HG03378 (cell line): ENCODE measurements at regions not wholly inside any gene's neighbourhood (a gene's known extent, or its start where the extent isn't known, plus 50 kb on each side); places are given as distances from the start of the nearest gene placed in this dataset.

ENCODE experiments used
- ATAC-seq: cut with Tn5 transposase; IDR thresholded peaks from one replicate; pipeline ENCODE4 v1.9.1; 2021; ENCODE audit warnings: mild to moderate bottlenecking, moderate library complexity; ENCODE audit not compliant: unreplicated experiment

- ATAC-seq, result no peak
Measured at GRCh38 chr2:188193230-188193629, 98.4 kb upstream of the GULP1 start.

DNA sequence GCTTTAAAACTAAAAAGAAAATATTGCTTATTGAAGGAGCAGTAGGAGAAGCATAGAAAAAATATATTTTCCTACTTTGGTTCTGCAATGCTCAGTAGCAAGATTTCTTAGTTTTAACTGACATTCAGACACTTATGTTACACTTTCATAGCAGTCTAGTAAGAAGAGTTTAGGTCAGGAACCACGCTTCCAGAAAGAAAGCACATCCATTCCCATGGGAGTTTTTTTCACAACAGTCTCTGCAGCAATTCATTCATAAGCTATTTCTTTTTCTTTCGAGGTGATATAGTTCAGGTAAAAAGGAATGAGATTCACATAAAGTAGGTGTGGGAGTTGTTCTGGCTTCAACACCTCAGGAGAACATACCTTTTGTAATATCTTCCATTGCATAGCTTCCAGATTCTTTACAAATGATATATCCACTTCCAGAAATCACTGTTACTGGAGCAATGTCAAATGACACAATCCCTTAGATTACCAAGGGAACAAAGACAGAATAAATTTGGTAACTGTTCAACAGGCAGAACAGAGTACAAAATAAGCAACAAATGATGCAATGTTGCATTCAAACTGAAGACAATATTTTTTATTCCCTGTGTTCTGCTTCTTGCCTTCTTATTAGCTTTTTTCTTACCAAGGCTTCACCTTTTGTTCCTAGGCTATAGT, 95.2 kb upstream of the GULP1 start:
- ATAC-seq, result no peak

DNA sequence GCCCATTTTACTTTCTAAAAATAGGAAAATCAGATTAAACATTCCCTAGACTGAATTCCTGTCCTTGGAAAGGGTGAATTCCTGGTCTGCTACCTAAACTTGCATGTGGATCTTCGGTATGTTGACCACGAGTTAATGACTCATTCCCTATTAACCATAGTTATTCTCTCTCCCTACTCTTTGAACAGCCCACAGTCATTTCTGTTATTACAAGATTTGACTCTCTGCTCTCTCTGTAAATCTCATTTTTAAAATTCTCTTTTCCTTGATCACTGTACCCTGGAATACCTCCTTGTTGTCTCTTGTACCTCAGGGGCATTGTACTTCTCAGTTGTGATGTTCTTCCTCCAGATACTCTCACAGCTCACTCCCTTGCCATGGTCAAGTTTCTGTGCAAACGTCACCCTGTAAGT, 92.0 kb upstream of the GULP1 start:
- ATAC-seq, result no peak

DNA sequence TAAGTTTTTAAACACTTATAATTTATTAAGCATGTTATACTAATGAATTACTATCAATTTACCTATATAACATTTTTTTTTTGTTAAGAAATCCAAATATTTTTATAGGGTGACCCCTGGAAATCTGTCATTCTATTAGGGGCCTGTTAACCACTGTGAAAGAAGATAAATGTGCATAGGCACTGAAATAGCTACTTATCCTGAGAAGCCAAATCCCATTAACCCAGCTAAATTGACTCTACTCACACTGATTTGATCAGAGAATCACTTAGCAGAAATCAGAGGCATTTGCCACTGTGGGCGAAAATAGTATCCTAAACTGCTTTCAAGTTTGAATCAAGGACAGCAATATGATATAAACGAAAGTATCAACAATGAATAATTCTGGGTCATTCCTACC, 90.0 kb upstream of the GULP1 start:
- ATAC-seq, result no peak

- ATAC-seq, result no peak
Measured at GRCh38 chr2:188202777-188203176, 88.9 kb upstream of the GULP1 start.

GRCh38 chr2:188203776-188204175, 87.9 kb upstream of the GULP1 start:
- ATAC-seq, result no peak

- ATAC-seq, result no peak
Measured at GRCh38 chr2:188204824-188205223, 86.8 kb upstream of the GULP1 start.

DNA sequence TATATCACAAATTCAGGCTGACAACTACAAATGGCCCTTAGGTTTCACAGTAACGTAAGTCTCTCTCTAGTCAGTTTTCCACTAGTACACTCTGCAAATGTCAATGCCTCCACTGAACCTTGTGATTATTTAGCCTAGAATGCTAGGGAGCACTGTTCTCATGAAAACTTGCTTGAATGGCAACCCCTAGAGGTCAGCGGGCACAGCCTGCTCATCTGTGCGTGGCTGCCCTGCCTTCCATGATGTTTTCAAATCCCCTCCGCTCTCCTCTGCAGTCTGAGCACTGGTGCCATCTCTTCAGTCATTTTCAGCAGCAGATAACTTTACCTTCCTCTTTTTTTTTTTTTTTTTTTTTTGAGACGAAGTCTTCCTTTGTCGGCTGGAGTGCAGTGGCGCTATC, 84.1 kb upstream of the GULP1 start:
- no peak for ATAC-seq

GRCh38 chr2:188209218-188209617, 82.5 kb upstream of the GULP1 start:
- ATAC-seq, result no peak

DNA sequence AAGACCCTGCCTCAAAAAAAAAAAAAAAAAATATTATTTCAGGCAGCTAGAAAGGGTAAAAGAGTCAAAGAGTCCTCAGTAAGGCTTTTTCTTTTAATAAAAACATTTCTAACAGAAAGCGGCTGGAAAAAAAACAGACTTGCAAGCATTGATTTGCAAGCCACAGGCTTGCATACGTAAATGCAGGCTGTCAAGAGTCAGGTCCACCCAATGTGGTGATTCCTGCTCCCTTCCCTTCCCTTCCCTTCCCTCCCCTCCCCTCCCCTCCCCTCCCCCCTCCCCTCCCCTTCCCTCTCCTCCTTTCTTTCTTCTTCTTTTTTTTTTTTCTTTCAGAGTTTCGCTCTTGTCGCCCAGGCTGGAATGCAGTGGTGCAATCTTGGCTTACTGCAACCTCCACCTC, 74.4 kb upstream of the GULP1 start:
- no peak for ATAC-seq

GRCh38 chr2:188219541-188219940, 72.1 kb upstream of the GULP1 start:
- ATAC-seq, result no peak

GRCh38 chr2:188220535-188220934, 71.1 kb upstream of the GULP1 start:
- ATAC-seq, result no peak

- ATAC-seq, result no peak
Measured at GRCh38 chr2:188227713-188228112, 64.0 kb upstream of the GULP1 start.

- ATAC-seq, result peak; percentile 94
Measured at GRCh38 chr2:188235364-188235763, 56.3 kb upstream of the GULP1 start.

DNA sequence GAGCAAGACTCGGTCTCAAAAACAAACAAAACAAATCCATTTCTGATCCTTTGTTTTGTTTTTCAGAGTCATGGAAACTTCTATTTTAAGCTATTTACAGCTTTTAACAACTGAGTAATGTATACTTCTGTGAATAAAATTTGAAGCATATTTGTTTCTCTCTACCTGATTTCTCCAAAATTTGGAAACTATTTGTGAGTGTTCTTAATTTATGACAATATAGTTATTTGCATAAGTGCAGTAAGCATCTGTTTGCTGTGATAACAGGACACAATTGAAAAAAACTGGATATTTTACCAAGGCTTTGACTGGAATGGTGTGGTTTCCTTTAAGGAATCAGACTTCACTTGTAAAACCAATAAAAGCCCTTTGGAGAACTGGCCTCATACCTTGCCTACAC, 53.3 kb upstream of the GULP1 start:
- ATAC-seq, result no peak
